ENCODE measurements at regions not wholly inside any gene's neighbourhood (a gene's known extent, or its start where the extent isn't known, plus 50 kb on each side); places are given as distances from the start of the nearest gene placed in this dataset.
"Not testable (repeated sequence)": the region's sequence is repeated elsewhere in the genome, so short reads cannot be mapped to it uniquely, and the experiment has no call there.

DNA sequence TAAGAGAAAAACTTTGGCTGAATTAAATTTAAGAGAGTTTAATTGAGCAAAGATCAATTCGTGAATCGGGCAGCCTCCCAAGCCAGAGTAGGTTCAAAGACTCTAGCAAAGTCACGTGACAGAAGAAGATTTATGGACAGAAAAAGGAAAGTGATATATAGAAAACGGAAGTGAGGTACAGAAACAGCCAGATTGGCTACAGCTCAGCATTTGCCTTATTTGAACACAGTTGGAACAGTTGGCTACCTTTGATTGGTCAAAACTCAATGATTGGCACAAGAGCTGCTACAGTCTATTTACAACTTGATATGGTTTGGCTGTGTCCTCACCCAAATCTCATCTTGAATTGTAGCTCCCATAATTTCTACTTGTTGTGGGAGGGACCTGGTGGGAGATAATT, 102.6 kb downstream of the PLG start:
- H3K4me3 Mint-ChIP-seq = no peak overlapping the region
- DNase-seq (no peak), ATAC-seq (no peak)
- H3K4me1 Mint-ChIP-seq = no peaks in the 10 kb centered on the region
- no peak overlapping the region for H3K27ac Mint-ChIP-seq
- no peaks in the 10 kb centered on the region for H3K27me3 Mint-ChIP-seq
- H3K9me3 Mint-ChIP-seq = peaks cover 0 to 7% of the 10 kb centered on the region in 2 donors

DNA sequence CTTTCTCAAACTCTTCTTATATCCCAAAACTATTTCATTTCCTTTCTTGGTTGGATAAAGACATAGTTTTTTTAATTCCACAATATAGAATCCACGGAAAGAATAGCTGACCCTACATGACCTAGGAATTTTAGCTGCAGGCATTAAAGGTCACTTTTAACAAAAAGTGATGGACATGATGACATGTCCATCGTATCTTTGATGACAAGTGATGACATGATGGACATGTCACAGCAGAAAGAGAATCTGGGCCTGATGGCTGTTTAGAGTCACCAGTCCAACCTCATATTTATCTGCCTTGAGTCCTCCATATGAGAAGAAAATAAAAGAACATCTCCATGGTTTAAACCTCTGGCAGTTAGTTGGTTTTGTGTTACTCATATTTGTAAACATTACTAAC, 106.2 kb downstream of the PLG start:
- Mint-ChIP-seq H3K27ac (no peak overlapping the region), H3K4me3 (no peak overlapping the region), H3K9me3 (peaks cover 0 to 7% of the 10 kb centered on the region in 2 donors), H3K27me3 (no peaks in the 10 kb centered on the region), H3K4me1 (no peaks in the 10 kb centered on the region)
- ATAC-seq = no peak
- no peak for DNase-seq

DNA sequence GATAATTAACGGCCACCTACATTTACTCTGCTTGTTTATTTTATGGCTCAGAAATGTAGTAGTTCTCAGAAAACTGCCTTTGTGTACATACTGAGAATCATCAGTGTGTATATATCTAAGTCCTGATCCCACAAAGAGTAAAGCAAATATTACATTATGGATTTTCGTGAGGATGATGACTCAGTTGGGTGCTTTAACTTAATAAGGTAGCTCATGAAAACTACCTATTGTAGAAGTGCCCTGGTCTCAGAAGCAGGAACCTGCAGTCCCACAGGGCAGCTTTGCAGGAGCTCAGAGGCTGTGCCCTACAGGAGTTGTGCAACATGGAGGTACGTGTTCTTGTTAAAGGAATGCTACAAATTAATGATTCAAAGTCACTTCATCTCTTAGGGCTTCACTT, 108.2 kb downstream of the PLG start:
- no peaks in the 10 kb centered on the region for H3K9me3 Mint-ChIP-seq
- DNase-seq (no peak), ATAC-seq (no peak)
- no peaks in the 10 kb centered on the region for H3K4me1 Mint-ChIP-seq
- H3K27ac Mint-ChIP-seq = no peak overlapping the region
- no peaks in the 10 kb centered on the region for H3K27me3 Mint-ChIP-seq
- H3K4me3 Mint-ChIP-seq = no peak overlapping the region

DNA sequence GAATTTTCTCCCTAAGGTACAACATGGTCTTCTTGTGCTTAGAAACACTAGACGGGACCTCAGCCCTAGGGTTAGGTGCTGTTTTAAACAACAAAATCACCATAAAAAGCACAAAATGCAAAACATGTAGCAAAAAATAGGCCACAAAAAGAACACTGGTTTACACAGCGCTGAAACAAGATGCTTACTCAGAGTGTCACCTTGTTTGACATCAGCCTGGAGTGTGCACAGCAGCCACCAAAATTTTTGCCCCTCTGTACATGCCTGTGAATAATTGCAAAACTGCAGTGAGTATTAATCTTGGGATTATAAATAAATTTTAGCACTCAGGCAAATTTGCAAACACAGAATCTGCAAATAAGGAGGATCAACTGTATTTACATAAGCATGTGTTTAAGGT, 110.1 kb downstream of the PLG start:
- Mint-ChIP-seq H3K9me3 (no peaks in the 10 kb centered on the region), H3K27me3 (no peaks in the 10 kb centered on the region), H3K4me1 (no peaks in the 10 kb centered on the region), H3K4me3 (no peak overlapping the region), H3K27ac (no peak overlapping the region)
- DNase-seq (no peak), ATAC-seq (no peak)

DNA sequence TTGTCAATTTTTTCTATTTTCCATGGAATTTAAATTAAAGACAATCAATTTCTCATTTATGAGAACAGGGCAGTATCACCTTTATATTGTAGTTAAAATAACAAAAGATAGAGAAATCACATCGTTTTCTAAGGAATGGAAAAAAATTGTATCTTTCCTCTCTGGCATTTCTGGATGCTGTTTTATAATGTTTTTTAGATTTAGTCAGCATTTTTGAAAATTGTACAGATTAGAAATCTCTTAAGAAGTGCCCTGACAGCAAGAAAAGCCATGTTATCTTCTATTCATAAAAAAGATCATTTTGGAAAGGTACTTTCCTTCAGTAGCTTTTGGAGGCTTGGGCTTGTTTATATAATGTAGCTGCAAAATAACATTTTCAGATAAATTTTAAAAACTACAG, 116.9 kb downstream of the PLG start:
- Mint-ChIP-seq H3K27ac (no peak overlapping the region), H3K27me3 (no peaks in the 10 kb centered on the region), H3K4me1 (no peaks in the 10 kb centered on the region), H3K4me3 (no peak overlapping the region), H3K9me3 (peaks cover 6 to 14% of the 10 kb centered on the region in 2 donors)
- DNase-seq (no peak), ATAC-seq (no peak)

DNA sequence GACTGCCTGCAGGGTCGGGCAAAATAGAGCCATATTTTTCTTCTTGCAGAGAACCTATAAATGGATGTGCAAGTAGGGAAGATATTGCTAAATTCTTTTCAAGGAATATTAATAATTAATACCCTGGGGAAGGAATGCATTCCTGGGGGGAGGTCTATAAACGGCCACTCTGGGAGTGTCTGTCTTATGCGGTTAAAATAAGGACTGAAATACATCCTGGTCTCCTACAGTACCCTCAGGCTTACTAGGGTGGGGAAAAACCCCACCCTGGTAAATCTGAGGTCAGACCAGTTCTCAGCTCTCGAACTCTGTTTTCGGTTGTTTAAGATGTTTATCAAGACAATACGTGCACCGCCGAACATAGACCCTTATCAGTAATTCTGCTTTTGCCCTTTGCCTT, 118.6 kb downstream of the PLG start:
- peaks cover 6 to 14% of the 10 kb centered on the region in 2 donors for H3K9me3 Mint-ChIP-seq
- H3K4me1 Mint-ChIP-seq, H3K27ac Mint-ChIP-seq, DNase-seq, ATAC-seq, H3K27me3 Mint-ChIP-seq, H3K4me3 Mint-ChIP-seq: not testable (repeated sequence)

DNA sequence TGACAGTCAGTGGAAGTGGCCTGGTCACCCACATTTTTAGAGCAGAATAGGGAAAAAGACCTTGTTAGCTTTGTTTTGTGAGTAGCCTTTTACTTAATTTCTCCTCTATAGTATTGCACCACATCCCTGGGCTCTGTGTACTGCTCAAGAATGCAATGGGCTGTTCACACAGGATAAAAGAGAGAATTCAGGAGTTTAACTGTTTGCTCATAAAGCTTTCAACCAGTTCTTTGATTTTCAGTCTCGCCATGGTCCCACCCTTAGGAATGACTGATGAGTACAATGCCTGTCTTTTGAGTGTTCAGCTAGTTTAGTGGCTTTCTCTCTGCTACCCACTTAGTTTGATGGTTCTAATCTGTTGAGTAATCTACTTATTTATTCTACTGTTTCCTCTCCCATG, 129.7 kb downstream of the PLG start:
- DNase-seq (no peak), ATAC-seq (no peak)
- H3K4me3 Mint-ChIP-seq = no peak overlapping the region
- no peaks in the 10 kb centered on the region for H3K4me1 Mint-ChIP-seq
- no peaks in the 10 kb centered on the region for H3K27me3 Mint-ChIP-seq
- H3K9me3 Mint-ChIP-seq = no peaks in the 10 kb centered on the region
- no peak overlapping the region for H3K27ac Mint-ChIP-seq

DNA sequence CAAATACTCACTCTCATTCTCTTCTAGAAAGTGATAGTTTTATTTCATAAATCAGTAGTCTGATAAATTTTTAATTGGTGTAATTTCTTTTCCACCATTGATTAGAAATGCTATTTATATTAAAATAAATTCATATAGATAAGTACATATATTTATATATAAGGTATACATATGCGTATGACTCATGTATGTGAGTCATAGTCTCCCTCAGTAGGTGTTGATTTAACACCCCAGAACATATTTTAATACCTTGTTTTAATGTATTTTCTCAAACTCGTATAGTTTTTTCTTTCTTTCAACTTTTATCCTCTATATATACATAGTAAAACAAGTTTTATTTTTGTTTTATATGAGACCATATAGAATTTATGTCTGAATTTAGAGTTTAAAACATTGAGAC, 130.4 kb downstream of the PLG start:
- ATAC-seq (no peak), DNase-seq (no peak)
- Mint-ChIP-seq H3K9me3 (no peaks in the 10 kb centered on the region), H3K27ac (no peak overlapping the region), H3K27me3 (no peaks in the 10 kb centered on the region), H3K4me1 (no peaks in the 10 kb centered on the region), H3K4me3 (no peak overlapping the region)

DNA sequence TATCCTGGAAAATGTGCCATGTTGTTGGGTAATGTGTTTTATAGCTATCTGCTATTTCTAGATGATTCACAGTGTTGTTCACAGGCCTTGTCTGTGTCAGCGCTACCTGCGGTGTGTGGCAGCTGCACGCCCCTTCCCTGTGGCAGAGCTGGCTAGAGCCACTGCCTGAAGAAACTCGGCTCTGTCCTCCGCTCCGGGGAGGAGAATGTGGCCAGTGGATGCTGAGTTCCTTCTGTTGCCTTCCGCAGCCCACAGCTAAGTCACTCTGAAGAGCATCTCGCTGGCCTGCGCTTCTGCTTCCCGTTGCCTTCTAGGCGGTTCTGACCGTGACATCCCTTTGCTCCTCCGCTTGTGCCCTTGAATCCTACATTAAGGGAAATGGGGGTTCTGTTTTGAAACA, 135.1 kb downstream of the PLG start:
- no peaks in the 10 kb centered on the region for H3K27me3 Mint-ChIP-seq
- no peak for ATAC-seq
- H3K4me1 Mint-ChIP-seq = no peaks in the 10 kb centered on the region
- DNase-seq = no peak
- H3K27ac Mint-ChIP-seq = no peak overlapping the region
- H3K9me3 Mint-ChIP-seq = no peaks in the 10 kb centered on the region
- H3K4me3 Mint-ChIP-seq = no peak overlapping the region

DNA sequence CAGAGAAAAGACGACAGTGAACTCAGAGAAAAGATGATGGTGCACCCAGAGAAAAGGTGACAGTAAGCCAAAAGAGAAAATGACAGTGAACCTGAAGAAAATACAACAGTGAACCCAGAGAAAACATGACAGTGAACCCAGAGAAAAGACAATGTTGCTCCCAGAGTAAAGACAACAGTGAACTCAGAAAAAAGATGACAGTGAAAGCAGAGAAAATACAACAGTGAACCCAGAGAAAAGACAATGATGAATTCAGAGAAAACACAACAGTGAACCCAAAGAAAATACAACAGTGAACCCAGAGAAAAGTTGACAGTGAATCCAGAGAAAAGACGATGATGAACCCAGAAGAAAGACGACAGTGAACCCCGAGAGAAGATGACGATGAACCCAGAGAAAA, 140.5 kb upstream of the MAP3K4 start:
- DNase-seq (no peak), ATAC-seq (no peak)
- Mint-ChIP-seq H3K27ac (no peak overlapping the region), H3K4me1 (no peaks in the 10 kb centered on the region), H3K9me3 (no peaks in the 10 kb centered on the region), H3K4me3 (no peak overlapping the region), H3K27me3 (no peaks in the 10 kb centered on the region)

DNA sequence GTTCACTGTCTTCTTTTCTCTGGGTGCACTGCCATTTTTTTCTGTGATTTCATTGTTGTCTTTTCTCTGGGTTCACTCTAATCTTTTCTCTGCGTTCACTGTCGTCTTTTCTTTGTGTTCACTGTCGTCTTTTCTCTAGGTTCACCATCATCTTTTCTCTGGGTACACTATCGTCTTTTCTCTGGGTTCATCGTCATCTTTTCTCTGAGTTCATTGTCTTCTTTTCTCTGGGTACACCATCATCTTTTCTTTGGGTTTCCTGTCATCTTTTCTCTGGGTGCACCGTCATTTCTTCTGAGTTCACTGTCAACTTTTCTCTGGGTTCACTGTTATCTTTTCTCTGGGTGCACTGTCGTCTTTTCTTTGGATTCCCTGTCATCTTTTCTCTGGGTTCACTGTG, 137.6 kb upstream of the MAP3K4 start:
- DNase-seq = no peak
- Mint-ChIP-seq H3K27ac (no peak overlapping the region), H3K9me3 (no peaks in the 10 kb centered on the region), H3K27me3 (no peaks in the 10 kb centered on the region), H3K4me3 (no peak overlapping the region), H3K4me1 (no peaks in the 10 kb centered on the region)
- ATAC-seq = no peak

DNA sequence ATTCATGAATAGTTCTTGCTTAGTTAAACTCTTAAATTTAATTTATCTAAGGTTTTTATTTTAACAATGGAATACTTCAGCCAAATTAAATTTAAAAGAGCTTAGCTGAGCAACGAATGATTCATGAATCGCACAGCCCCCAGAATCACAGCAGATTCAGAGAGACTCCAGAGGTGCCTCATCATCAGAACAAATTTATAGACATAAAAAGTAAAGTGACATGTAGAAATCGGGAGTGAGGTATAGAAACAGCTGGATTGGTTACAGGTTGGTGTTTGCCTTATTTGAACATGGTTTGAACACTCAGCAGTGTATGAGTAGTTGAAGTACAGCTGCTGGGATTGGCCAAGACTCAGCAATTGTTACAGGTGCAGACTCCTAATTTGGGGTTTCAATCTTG, 132.7 kb upstream of the MAP3K4 start:
- Mint-ChIP-seq H3K27me3 (no peaks in the 10 kb centered on the region), H3K27ac (no peak overlapping the region), H3K4me1 (no peaks in the 10 kb centered on the region), H3K9me3 (no peaks in the 10 kb centered on the region), H3K4me3 (no peak overlapping the region)
- DNase-seq = no peak
- no peak for ATAC-seq

DNA sequence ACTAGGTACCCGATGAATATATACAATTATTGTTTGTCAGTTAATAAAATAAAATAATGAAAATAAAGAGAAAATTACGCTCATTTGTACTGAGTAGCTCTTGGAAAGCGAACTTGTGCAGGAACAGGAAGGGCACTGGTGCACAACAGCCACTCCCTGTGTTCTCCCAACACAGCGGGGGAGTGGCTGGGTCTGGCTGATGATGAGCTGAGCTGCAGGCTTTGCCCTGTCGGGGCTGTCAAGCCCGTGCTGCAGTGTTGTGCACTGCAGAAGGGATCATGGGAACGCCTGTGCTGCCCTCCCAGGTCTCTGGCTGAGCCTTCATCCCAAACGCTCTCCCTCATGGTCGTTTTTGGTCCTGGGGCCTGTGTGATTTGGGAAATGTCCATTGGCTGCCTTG, 131.7 kb upstream of the MAP3K4 start:
- no peaks in the 10 kb centered on the region for H3K4me1 Mint-ChIP-seq
- H3K9me3 Mint-ChIP-seq = no peaks in the 10 kb centered on the region
- no peak for DNase-seq
- no peak for ATAC-seq
- no peak overlapping the region for H3K4me3 Mint-ChIP-seq
- no peaks in the 10 kb centered on the region for H3K27me3 Mint-ChIP-seq
- no peak overlapping the region for H3K27ac Mint-ChIP-seq

DNA sequence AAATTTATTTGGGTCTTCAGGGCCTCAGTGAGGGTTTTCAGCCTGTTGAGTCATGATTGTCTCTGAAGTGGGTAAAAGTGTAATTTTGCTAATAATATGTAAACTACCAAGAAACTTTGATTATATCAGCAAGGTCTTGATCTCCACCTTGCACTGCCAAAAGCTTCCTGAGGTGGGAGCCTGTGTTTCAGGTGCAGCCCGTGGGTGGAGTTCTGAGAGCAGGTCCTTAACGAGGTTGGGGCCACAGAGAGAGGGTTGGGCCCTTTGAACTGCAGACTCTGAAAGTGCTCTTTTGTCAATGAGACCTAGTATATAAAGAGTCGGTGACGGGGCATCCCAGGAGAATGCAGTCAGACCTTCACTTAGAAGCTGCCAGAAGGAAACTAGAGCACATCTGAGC, 129.7 kb upstream of the MAP3K4 start:
- Mint-ChIP-seq H3K27me3 (no peaks in the 10 kb centered on the region), H3K4me1 (no peaks in the 10 kb centered on the region), H3K9me3 (no peaks in the 10 kb centered on the region), H3K27ac (no peak overlapping the region), H3K4me3 (no peak overlapping the region)
- ATAC-seq (no peak), DNase-seq (no peak)

DNA sequence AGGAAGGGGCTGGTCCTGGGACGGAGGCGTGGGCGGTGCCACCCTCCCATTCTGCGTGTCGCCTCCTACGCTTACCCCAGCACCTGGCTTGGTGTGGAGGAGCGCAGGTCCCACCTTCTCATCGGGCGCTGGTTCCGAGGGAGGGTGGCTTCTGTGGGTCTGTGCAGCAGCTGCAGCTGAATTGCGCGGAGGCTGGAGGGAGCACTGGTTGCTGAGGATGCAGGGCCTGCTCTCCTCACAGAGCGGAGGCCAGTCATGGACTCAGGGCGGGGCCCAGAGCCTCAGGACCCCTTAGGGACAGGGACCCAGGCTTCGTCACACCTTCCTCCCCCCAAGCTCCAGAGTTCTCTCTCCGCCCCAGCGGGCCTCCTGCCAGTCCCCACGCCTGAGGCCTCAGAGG, 127.8 kb upstream of the MAP3K4 start:
- Mint-ChIP-seq H3K9me3 (no peaks in the 10 kb centered on the region), H3K4me1 (no peaks in the 10 kb centered on the region), H3K27ac (no peak overlapping the region), H3K27me3 (no peaks in the 10 kb centered on the region), H3K4me3 (no peak overlapping the region)
- DNase-seq (no peak), ATAC-seq (no peak)

DNA sequence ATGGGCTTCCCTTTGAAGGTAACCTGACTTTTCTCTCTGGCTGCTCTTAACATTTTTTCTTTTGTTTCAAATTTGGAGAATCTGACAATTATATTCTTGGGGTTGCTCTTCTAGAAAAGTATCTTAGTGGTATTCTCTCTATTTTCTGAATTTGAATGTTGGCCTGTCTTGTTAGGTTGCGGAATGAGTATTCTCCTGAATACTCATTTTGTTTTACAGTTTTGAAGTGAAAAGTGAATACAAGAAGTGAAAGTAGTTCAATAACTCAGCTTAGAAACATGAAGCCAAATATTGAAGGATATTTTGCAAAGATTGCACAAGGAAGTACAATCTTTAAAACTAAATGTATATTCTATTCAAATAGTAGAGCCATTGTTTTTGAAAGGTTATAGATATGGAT, 120.2 kb upstream of the MAP3K4 start:
- DNase-seq (no peak), ATAC-seq (no peak)
- Mint-ChIP-seq H3K9me3 (no peaks in the 10 kb centered on the region), H3K27me3 (peaks cover 20% of the 10 kb centered on the region), H3K27ac (no peak overlapping the region), H3K4me3 (no peak overlapping the region), H3K4me1 (no peaks in the 10 kb centered on the region)

DNA sequence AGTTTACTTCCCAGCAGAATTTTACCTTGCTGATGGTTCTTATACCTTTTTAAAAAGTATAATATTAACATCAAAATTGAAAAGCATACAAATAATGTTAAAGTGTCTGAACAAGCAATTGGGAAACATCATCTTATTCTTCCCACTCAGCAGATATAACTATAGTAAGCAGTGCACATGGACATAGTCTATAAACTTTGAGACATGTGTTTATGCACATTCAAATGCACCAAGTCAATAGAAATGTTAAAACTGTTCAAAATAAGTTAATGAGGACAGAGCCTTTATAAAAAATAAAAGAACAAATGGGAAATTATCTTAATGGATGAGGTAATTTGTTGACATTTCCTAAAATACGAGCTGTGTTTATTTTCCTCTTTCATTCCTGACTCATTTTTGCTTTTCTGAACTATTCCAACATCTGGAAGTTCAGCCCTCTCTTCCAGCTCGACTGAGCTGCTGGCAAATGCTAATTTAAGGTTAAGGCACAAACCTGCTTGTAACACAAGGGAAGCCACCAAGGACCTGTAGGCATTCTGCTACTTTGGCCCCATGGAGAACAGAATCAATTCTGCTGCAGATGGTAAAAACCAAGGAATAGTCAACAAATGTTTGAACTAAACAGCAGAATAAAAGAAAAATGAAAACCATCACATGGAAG, 110.3 kb upstream of the MAP3K4 start:
- H3K9me3 Mint-ChIP-seq = no peaks in the 10 kb centered on the region
- no peak for ATAC-seq
- peaks cover 19% of the 10 kb centered on the region for H3K27me3 Mint-ChIP-seq
- no peak overlapping the region for H3K27ac Mint-ChIP-seq
- DNase-seq = no peak
- H3K4me1 Mint-ChIP-seq = no peaks in the 10 kb centered on the region
- no peak overlapping the region for H3K4me3 Mint-ChIP-seq
